H1 (cell line): ENCODE measurements at regions not wholly inside any gene's neighbourhood (a gene's known extent, or its start where the extent isn't known, plus 50 kb on each side); places are given as distances from the start of the nearest gene placed in this dataset.

Experiments used
- CTCF ChIA-PET: fragments of 300-600 bp; sonication (Branson Sonifier 250); formaldehyde crosslinking; loops from one replicate; lab custom pipeline; 2021; ENCODE audit not compliant: partially characterized antibody; lab: Charles Lee
- POLR2A ChIA-PET: fragments of 300-600 bp; sonication (Branson Sonifier 250); formaldehyde crosslinking; loops from one replicate; lab custom pipeline; 2021; ENCODE audit warnings: inconsistent platforms; ENCODE audit not compliant: partially characterized antibody; lab: Charles Lee
- DNase-seq, 2 experiments: peaks; one replicate each; pipeline versions ENCODE4 v3.0.0 to v3.0.0-alpha.2; 2010 to 2022; ENCODE audit warnings: low spot score in 2 of 2, low read depth in 1 of 2, mixed read lengths in 1 of 2
- FAIRE-seq: peaks from 2 replicates; lab custom pipeline; 2011; peaks lifted over from hg19 to GRCh38; lab: Jason Lieb, UNC
- H2AFZ ChIP-seq: 2 replicates; pipeline ENCODE4 v1.8.1; 2012; ENCODE audit warnings: low read length, inconsistent platforms
- H2AK5ac ChIP-seq: 2 replicates; pipeline ENCODE4 v1.6.1; 2013; ENCODE audit warnings: low read depth, low read length
- H2BK120ac ChIP-seq: replicated peaks from 2 replicates; pipeline ENCODE3; 2013; ENCODE audit warnings: low read depth, low read length, inconsistent platforms
- H2BK12ac ChIP-seq: 2 replicates; pipeline ENCODE4 v1.6.1; 2013; ENCODE audit warnings: low read depth, low read length
- H2BK15ac ChIP-seq: 2 replicates; pipeline ENCODE4 v1.6.1; 2013; ENCODE audit warnings: low read length
- H2BK20ac ChIP-seq: 2 replicates; pipeline ENCODE4 v1.6.1; 2013; ENCODE audit warnings: low read length
- H2BK5ac ChIP-seq: 2 replicates; pipeline ENCODE4 v1.6.1; 2013; ENCODE audit warnings: low read depth, low read length
- H3K14ac ChIP-seq: 2 replicates; pipeline ENCODE4 v1.6.1; 2013; ENCODE audit warnings: inconsistent platforms; ENCODE audit not compliant: insufficient read length
- H3K18ac ChIP-seq: 2 replicates; pipeline ENCODE4 v1.6.1; 2013; ENCODE audit warnings: low read length; ENCODE audit errors: extremely low read depth
- H3K23ac ChIP-seq: 2 replicates; pipeline ENCODE4 v1.6.1; 2013; ENCODE audit warnings: inconsistent platforms; ENCODE audit not compliant: insufficient read length
- H3K23me2 ChIP-seq: 2 replicates; pipeline ENCODE4 v1.6.1; 2013; ENCODE audit warnings: low read depth, low read length
- H3K27ac ChIP-seq: 2 replicates; pipeline ENCODE4 v1.6.1; 2011; ENCODE audit warnings: low read depth, low read length, inconsistent platforms
- H3K27me3 ChIP-seq, 4 experiments: replicated peaks in 1 of 4; 1 replicate in 1 of 4; 2 replicates in 3 of 4; pipeline versions ENCODE4 v1.6.1 to v1.8.1; 2011 to 2013; ENCODE audit warnings: low read length in 3 of 4, mild to moderate bottlenecking in 3 of 4, inconsistent platforms in 2 of 4, mixed read lengths in 2 of 4, moderate library complexity in 1 of 4; ENCODE audit not compliant: control insufficient read depth in 3 of 4, insufficient read depth in 3 of 4; ENCODE audit errors: extremely low read depth in 1 of 4
- H3K36me3 ChIP-seq, 4 experiments: 2 replicates each; pipeline versions ENCODE4 v1.6.1 to v1.8.1; 2011 to 2013; ENCODE audit warnings: mild to moderate bottlenecking in 4 of 4, low read length in 3 of 4, moderate library complexity in 2 of 4, control low read depth in 1 of 4, inconsistent platforms in 1 of 4; ENCODE audit not compliant: insufficient read depth in 4 of 4, control insufficient read depth in 2 of 4
- H3K4ac ChIP-seq: replicated peaks from 2 replicates; pipeline ENCODE3; 2013; ENCODE audit warnings: low read length, low read depth, mixed read lengths, inconsistent platforms; ENCODE audit not compliant: insufficient read length
- H3K4me1 ChIP-seq, 4 experiments: replicated peaks in 1 of 4; 1 replicate in 1 of 4; 2 replicates in 3 of 4; pipeline versions ENCODE4 v1.6.1 to v1.8.1; 2011 to 2013; ENCODE audit warnings: low read length in 3 of 4, inconsistent platforms in 2 of 4, mixed read lengths in 1 of 4; ENCODE audit not compliant: insufficient read depth in 4 of 4, control insufficient read depth in 3 of 4
- H3K4me2 ChIP-seq, 2 experiments: 2 replicates each; pipeline versions ENCODE4 v1.6.1 to v1.8.1; 2011 to 2013; ENCODE audit warnings: low read depth in 2 of 2, low read length in 2 of 2, control low read depth in 1 of 2, inconsistent platforms in 1 of 2, mild to moderate bottlenecking in 1 of 2; ENCODE audit not compliant: insufficient read depth in 1 of 2
- H3K4me3 ChIP-seq, 4 experiments: fragments of 200-600, 300-600 bp in 1 of 4; sonication (generic), shearing (Covaris generic), sonication (Bioruptor Twin) in 1 of 4; 2 replicates each; pipeline versions ENCODE4 v1.5.1 to v1.8.1; 2011 to 2016; ENCODE audit warnings: low read length in 4 of 4, low read depth in 3 of 4, control low read depth in 2 of 4, inconsistent platforms in 2 of 4, mild to moderate bottlenecking in 2 of 4, mixed read lengths in 1 of 4, moderate library complexity in 1 of 4; ENCODE audit not compliant: insufficient read depth in 2 of 4; ENCODE audit errors: extremely low read depth in 1 of 4
- H3K56ac ChIP-seq: replicated peaks from 2 replicates; pipeline ENCODE3; 2013; ENCODE audit warnings: low read depth, mild to moderate bottlenecking, mixed read lengths, low read length, inconsistent platforms; ENCODE audit not compliant: insufficient read length
- H3K79me1 ChIP-seq: 2 replicates; pipeline ENCODE4 v1.6.1; 2013; ENCODE audit warnings: low read depth, low read length, control low read depth
- H3K79me2 ChIP-seq, 2 experiments: 2 replicates each; pipeline versions ENCODE4 v1.6.1 to v1.8.1; 2012 to 2013; ENCODE audit warnings: low read length in 2 of 2, mild to moderate bottlenecking in 2 of 2, inconsistent platforms in 1 of 2; ENCODE audit not compliant: insufficient read depth in 2 of 2, control insufficient read depth in 1 of 2
- H3K9ac ChIP-seq, 4 experiments: replicated peaks in 1 of 4; 1 replicate in 1 of 4; 2 replicates in 3 of 4; pipeline versions ENCODE4 v1.6.1 to v1.8.1; 2011 to 2013; ENCODE audit warnings: low read depth in 3 of 4, low read length in 3 of 4, control low read depth in 2 of 4, mild to moderate bottlenecking in 2 of 4, moderate library complexity in 2 of 4, inconsistent platforms in 1 of 4; ENCODE audit errors: extremely low read depth in 1 of 4
- H3K9me3 ChIP-seq, 2 experiments: 2 replicates each; pipeline versions ENCODE4 v1.6.1 to v1.8.1; 2012 to 2013; ENCODE audit warnings: mild to moderate bottlenecking in 2 of 2, moderate library complexity in 2 of 2, control low read depth in 1 of 2, inconsistent platforms in 1 of 2, low read depth in 1 of 2, low read length in 1 of 2, mixed read lengths in 1 of 2; ENCODE audit not compliant: insufficient read depth in 2 of 2
- H4K20me1 ChIP-seq, 2 experiments: replicated peaks in 1 of 2; 2 replicates each; pipeline versions ENCODE3 to v1.8.1; 2011 to 2013; ENCODE audit warnings: inconsistent platforms in 2 of 2, low read length in 2 of 2, mild to moderate bottlenecking in 1 of 2; ENCODE audit not compliant: insufficient read depth in 2 of 2, control insufficient read depth in 1 of 2
- H4K5ac ChIP-seq: 2 replicates; pipeline ENCODE4 v1.6.1; 2013; ENCODE audit warnings: low read length, low read depth, mixed read lengths, inconsistent platforms; ENCODE audit not compliant: insufficient read length
- H4K8ac ChIP-seq: 2 replicates; pipeline ENCODE4 v1.8.0; 2013; ENCODE audit warnings: mild to moderate bottlenecking, moderate library complexity, low read length, inconsistent platforms; ENCODE audit not compliant: insufficient read depth; ENCODE audit errors: extremely low read depth
- H4K91ac ChIP-seq: replicated peaks from 2 replicates; pipeline ENCODE3; 2013; ENCODE audit warnings: low read length, mixed read lengths, inconsistent platforms; ENCODE audit not compliant: insufficient read length
- FOSL1 ChIP-seq: IDR thresholded peaks from 2 replicates; pipeline ENCODE4 v1.6.1; 2011; ENCODE audit warnings: mild to moderate bottlenecking, low read depth, low read length, moderate library complexity; ENCODE audit not compliant: insufficient read depth
- GABPA ChIP-seq: IDR thresholded peaks from 2 replicates; pipeline ENCODE4 v1.6.1; 2011; ENCODE audit warnings: mild to moderate bottlenecking, low read length, moderate library complexity, borderline replicate concordance; ENCODE audit not compliant: insufficient read depth
- TEAD4 ChIP-seq: IDR thresholded peaks from 2 replicates; pipeline ENCODE4 v1.6.1; 2012; ENCODE audit warnings: low read depth, low read length, inconsistent platforms, mixed read lengths
- WGBS, 2 experiments: shearing (Covaris generic) in 1 of 2; methylation state at CpG; one replicate each; pipeline versions ENCODE4 v1.1.6 to v1.1.7; 2013 to 2015; ENCODE audit warnings: low lambda C conversion rate in 2 of 2, mixed read lengths in 2 of 2, inconsistent platforms in 1 of 2, low coverage in 1 of 2, missing lambda C conversion rate in 1 of 2; ENCODE audit not compliant: insufficient replicate concordance in 2 of 2, insufficient coverage in 1 of 2, insufficient read length in 1 of 2; ENCODE audit errors: extremely low coverage in 1 of 2, missing lambda C conversion rate in 1 of 2; 5-methylcytosine and 5-hydroxymethylcytosine counted together

DNA sequence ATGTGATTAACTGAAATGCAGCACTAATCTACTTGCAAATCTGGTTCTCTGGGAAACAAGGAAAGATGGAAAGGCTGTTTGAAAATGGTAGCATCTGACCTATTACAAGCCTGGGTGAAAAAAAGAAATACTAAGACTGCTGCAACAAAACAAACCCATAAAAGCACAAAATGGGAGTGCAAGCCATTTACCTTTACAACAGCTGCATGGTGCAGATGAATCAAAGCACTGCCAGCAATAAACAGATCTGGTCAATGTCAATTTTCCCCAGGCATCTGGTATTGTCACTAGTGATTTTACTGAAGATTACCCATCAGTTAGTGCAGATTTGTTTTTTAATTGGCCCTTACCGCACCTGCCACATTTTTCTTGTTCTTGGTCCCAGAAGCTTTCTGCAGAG lies 1341.7 kb downstream of the PLA2G4A start:
- no peak overlapping the region for H2BK20ac ChIP-seq
- H3K14ac ChIP-seq, result no peak overlapping the region
- H3K9ac ChIP-seq, result no peak overlapping the region
- H3K27ac ChIP-seq, result no peak overlapping the region
- no peaks in the 10 kb centered on the region for H3K23me2 ChIP-seq
- H3K79me1 ChIP-seq, result no peaks in the 10 kb centered on the region
- no peak overlapping the region for H4K5ac ChIP-seq
- WGBS, 2 experiments, result 94% methylated on average over 1 of the region's 1 CpG; no CpG with 5 or more reads in 1 of the 2 experiments
- H3K18ac ChIP-seq, result no peak overlapping the region
- no peak overlapping the region for H2BK12ac ChIP-seq
- H4K20me1 ChIP-seq, result no peaks in the 10 kb centered on the region
- ChIA-PET CTCF (no interaction called here), POLR2A (no interaction called here)
- H2BK5ac ChIP-seq, result no peak overlapping the region
- H3K27me3 ChIP-seq, result no peaks in the 10 kb centered on the region
- H3K4me2 ChIP-seq, result no peak overlapping the region
- DNase-seq (no peak), FAIRE-seq (no peak)
- H2AK5ac ChIP-seq, result no peak overlapping the region
- H3K23ac ChIP-seq, result no peak overlapping the region
- TF ChIP-seq TEAD4 (no peak), FOSL1 (no peak), GABPA (no peak)
- H2AFZ ChIP-seq, result no peak overlapping the region
- no peaks in the 10 kb centered on the region for H3K79me2 ChIP-seq
- no peak overlapping the region for H3K4me3 ChIP-seq
- H3K9me3 ChIP-seq, result no peaks in the 10 kb centered on the region
- H3K56ac ChIP-seq, result no peak overlapping the region
- no peak overlapping the region for H4K8ac ChIP-seq
- H4K91ac ChIP-seq, result no peak overlapping the region
- no peaks in the 10 kb centered on the region for H3K36me3 ChIP-seq
- H2BK15ac ChIP-seq, result no peak overlapping the region
- no peak overlapping the region for H3K4ac ChIP-seq
- no peaks in the 10 kb centered on the region for H3K4me1 ChIP-seq
- no peak overlapping the region for H2BK120ac ChIP-seq
